HepG2 (cell line): ENCODE measurements at regions not wholly inside any gene's neighbourhood (a gene's known extent, or its start where the extent isn't known, plus 50 kb on each side); places are given as distances from the start of the nearest gene placed in this dataset.
"Not testable (repeated sequence)": the region's sequence is repeated elsewhere in the genome, so short reads cannot be mapped to it uniquely, and the experiment has no call there.

Experiments
- EP300 ChIP-seq, 3 experiments: sonication (generic) in 1 of 3; formaldehyde crosslinking in 1 of 3; IDR thresholded peaks; 2 replicates each; pipeline versions ENCODE4 v1.5.1 to v1.6.1; 2011 to 2020; ENCODE audit warnings: low read depth in 2 of 3, low read length in 2 of 3, borderline replicate concordance in 1 of 3, improper control_type of control experiment in 1 of 3, mild to moderate bottlenecking in 1 of 3, missing genetic modification reagents in 1 of 3, moderate library complexity in 1 of 3
- EZH2 ChIP-seq: conservative IDR thresholded peaks from 2 replicates; pipeline ENCODE4 v1.6.1; 2012; ENCODE audit warnings: mild to moderate bottlenecking, low read depth, low read length, moderate library complexity
- JUNB ChIP-seq: sonication (generic); formaldehyde crosslinking; IDR thresholded peaks from 2 replicates; pipeline ENCODE4 v1.8.0; 2022; ENCODE audit warnings: missing genetic modification reagents, mild to moderate bottlenecking, borderline replicate concordance
- TF ChIP-seq, protein P1 (sequence below): sonication (generic); formaldehyde crosslinking; IDR thresholded peaks from 2 replicates; pipeline ENCODE4 v1.5.0; 2020; ENCODE audit warnings: mild to moderate bottlenecking, missing genetic modification reagents, moderate library complexity

GRCh38 chr7:20501473-20501872 lies 114.0 kb upstream of the ABCB5 start:
- not testable (repeated sequence) for TF ChIP-seq JUNB; EZH2; EP300 (IDR thresholded peaks at IDR 0.05; ENCODE audit: low read depth in 2 of 2, low read length in 2 of 2); EP300 (CRISPR knock-in tag; IDR thresholded peaks at IDR 0.05; ENCODE audit: borderline replicate concordance)
- TF ChIP-seq, protein P1, sequence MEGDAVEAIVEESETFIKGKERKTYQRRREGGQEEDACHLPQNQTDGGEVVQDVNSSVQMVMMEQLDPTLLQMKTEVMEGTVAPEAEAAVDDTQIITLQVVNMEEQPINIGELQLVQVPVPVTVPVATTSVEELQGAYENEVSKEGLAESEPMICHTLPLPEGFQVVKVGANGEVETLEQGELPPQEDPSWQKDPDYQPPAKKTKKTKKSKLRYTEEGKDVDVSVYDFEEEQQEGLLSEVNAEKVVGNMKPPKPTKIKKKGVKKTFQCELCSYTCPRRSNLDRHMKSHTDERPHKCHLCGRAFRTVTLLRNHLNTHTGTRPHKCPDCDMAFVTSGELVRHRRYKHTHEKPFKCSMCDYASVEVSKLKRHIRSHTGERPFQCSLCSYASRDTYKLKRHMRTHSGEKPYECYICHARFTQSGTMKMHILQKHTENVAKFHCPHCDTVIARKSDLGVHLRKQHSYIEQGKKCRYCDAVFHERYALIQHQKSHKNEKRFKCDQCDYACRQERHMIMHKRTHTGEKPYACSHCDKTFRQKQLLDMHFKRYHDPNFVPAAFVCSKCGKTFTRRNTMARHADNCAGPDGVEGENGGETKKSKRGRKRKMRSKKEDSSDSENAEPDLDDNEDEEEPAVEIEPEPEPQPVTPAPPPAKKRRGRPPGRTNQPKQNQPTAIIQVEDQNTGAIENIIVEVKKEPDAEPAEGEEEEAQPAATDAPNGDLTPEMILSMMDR (CRISPR knock-in tag): not testable (repeated sequence)
